H1 (cell line): ENCODE measurements at regions not wholly inside any gene's neighbourhood (a gene's known extent, or its start where the extent isn't known, plus 50 kb on each side); places are given as distances from the start of the nearest gene placed in this dataset.
"Not testable (repeated sequence)": the region's sequence is repeated elsewhere in the genome, so short reads cannot be mapped to it uniquely, and the experiment has no call there.

Experiments
- CTCF ChIA-PET: fragments of 300-600 bp; sonication (Branson Sonifier 250); formaldehyde crosslinking; loops from one replicate; lab custom pipeline; 2021; ENCODE audit not compliant: partially characterized antibody; lab: Charles Lee
- POLR2A ChIA-PET: fragments of 300-600 bp; sonication (Branson Sonifier 250); formaldehyde crosslinking; loops from one replicate; lab custom pipeline; 2021; ENCODE audit warnings: inconsistent platforms; ENCODE audit not compliant: partially characterized antibody; lab: Charles Lee
- DNase-seq, 2 experiments: peaks; one replicate each; pipeline versions ENCODE4 v3.0.0 to v3.0.0-alpha.2; 2010 to 2022; ENCODE audit warnings: low spot score in 2 of 2, low read depth in 1 of 2, mixed read lengths in 1 of 2
- FAIRE-seq: peaks from 2 replicates; lab custom pipeline; 2011; peaks lifted over from hg19 to GRCh38; lab: Jason Lieb, UNC
- H2AFZ ChIP-seq: 2 replicates; pipeline ENCODE4 v1.8.1; 2012; ENCODE audit warnings: low read length, inconsistent platforms
- H2AK5ac ChIP-seq: 2 replicates; pipeline ENCODE4 v1.6.1; 2013; ENCODE audit warnings: low read depth, low read length
- H2BK120ac ChIP-seq: replicated peaks from 2 replicates; pipeline ENCODE3; 2013; ENCODE audit warnings: low read depth, low read length, inconsistent platforms
- H2BK12ac ChIP-seq: 2 replicates; pipeline ENCODE4 v1.6.1; 2013; ENCODE audit warnings: low read depth, low read length
- H2BK15ac ChIP-seq: 2 replicates; pipeline ENCODE4 v1.6.1; 2013; ENCODE audit warnings: low read length
- H2BK20ac ChIP-seq: 2 replicates; pipeline ENCODE4 v1.6.1; 2013; ENCODE audit warnings: low read length
- H2BK5ac ChIP-seq: 2 replicates; pipeline ENCODE4 v1.6.1; 2013; ENCODE audit warnings: low read depth, low read length
- H3K14ac ChIP-seq: 2 replicates; pipeline ENCODE4 v1.6.1; 2013; ENCODE audit warnings: inconsistent platforms; ENCODE audit not compliant: insufficient read length
- H3K18ac ChIP-seq: 2 replicates; pipeline ENCODE4 v1.6.1; 2013; ENCODE audit warnings: low read length; ENCODE audit errors: extremely low read depth
- H3K23ac ChIP-seq: 2 replicates; pipeline ENCODE4 v1.6.1; 2013; ENCODE audit warnings: inconsistent platforms; ENCODE audit not compliant: insufficient read length
- H3K23me2 ChIP-seq: 2 replicates; pipeline ENCODE4 v1.6.1; 2013; ENCODE audit warnings: low read depth, low read length
- H3K27ac ChIP-seq: 2 replicates; pipeline ENCODE4 v1.6.1; 2011; ENCODE audit warnings: low read depth, low read length, inconsistent platforms
- H3K27me3 ChIP-seq, 4 experiments: replicated peaks in 1 of 4; 1 replicate in 1 of 4; 2 replicates in 3 of 4; pipeline versions ENCODE4 v1.6.1 to v1.8.1; 2011 to 2013; ENCODE audit warnings: low read length in 3 of 4, mild to moderate bottlenecking in 3 of 4, inconsistent platforms in 2 of 4, mixed read lengths in 2 of 4, moderate library complexity in 1 of 4; ENCODE audit not compliant: control insufficient read depth in 3 of 4, insufficient read depth in 3 of 4; ENCODE audit errors: extremely low read depth in 1 of 4
- H3K36me3 ChIP-seq, 4 experiments: 2 replicates each; pipeline versions ENCODE4 v1.6.1 to v1.8.1; 2011 to 2013; ENCODE audit warnings: mild to moderate bottlenecking in 4 of 4, low read length in 3 of 4, moderate library complexity in 2 of 4, control low read depth in 1 of 4, inconsistent platforms in 1 of 4; ENCODE audit not compliant: insufficient read depth in 4 of 4, control insufficient read depth in 2 of 4
- H3K4ac ChIP-seq: replicated peaks from 2 replicates; pipeline ENCODE3; 2013; ENCODE audit warnings: low read length, low read depth, mixed read lengths, inconsistent platforms; ENCODE audit not compliant: insufficient read length
- H3K4me1 ChIP-seq, 4 experiments: replicated peaks in 1 of 4; 1 replicate in 1 of 4; 2 replicates in 3 of 4; pipeline versions ENCODE4 v1.6.1 to v1.8.1; 2011 to 2013; ENCODE audit warnings: low read length in 3 of 4, inconsistent platforms in 2 of 4, mixed read lengths in 1 of 4; ENCODE audit not compliant: insufficient read depth in 4 of 4, control insufficient read depth in 3 of 4
- H3K4me2 ChIP-seq, 2 experiments: 2 replicates each; pipeline versions ENCODE4 v1.6.1 to v1.8.1; 2011 to 2013; ENCODE audit warnings: low read depth in 2 of 2, low read length in 2 of 2, control low read depth in 1 of 2, inconsistent platforms in 1 of 2, mild to moderate bottlenecking in 1 of 2; ENCODE audit not compliant: insufficient read depth in 1 of 2
- H3K4me3 ChIP-seq, 4 experiments: fragments of 200-600, 300-600 bp in 1 of 4; sonication (generic), shearing (Covaris generic), sonication (Bioruptor Twin) in 1 of 4; 2 replicates each; pipeline versions ENCODE4 v1.5.1 to v1.8.1; 2011 to 2016; ENCODE audit warnings: low read length in 4 of 4, low read depth in 3 of 4, control low read depth in 2 of 4, inconsistent platforms in 2 of 4, mild to moderate bottlenecking in 2 of 4, mixed read lengths in 1 of 4, moderate library complexity in 1 of 4; ENCODE audit not compliant: insufficient read depth in 2 of 4; ENCODE audit errors: extremely low read depth in 1 of 4
- H3K56ac ChIP-seq: replicated peaks from 2 replicates; pipeline ENCODE3; 2013; ENCODE audit warnings: low read depth, mild to moderate bottlenecking, mixed read lengths, low read length, inconsistent platforms; ENCODE audit not compliant: insufficient read length
- H3K79me1 ChIP-seq: 2 replicates; pipeline ENCODE4 v1.6.1; 2013; ENCODE audit warnings: low read depth, low read length, control low read depth
- H3K79me2 ChIP-seq, 2 experiments: 2 replicates each; pipeline versions ENCODE4 v1.6.1 to v1.8.1; 2012 to 2013; ENCODE audit warnings: low read length in 2 of 2, mild to moderate bottlenecking in 2 of 2, inconsistent platforms in 1 of 2; ENCODE audit not compliant: insufficient read depth in 2 of 2, control insufficient read depth in 1 of 2
- H3K9ac ChIP-seq, 4 experiments: replicated peaks in 1 of 4; 1 replicate in 1 of 4; 2 replicates in 3 of 4; pipeline versions ENCODE4 v1.6.1 to v1.8.1; 2011 to 2013; ENCODE audit warnings: low read depth in 3 of 4, low read length in 3 of 4, control low read depth in 2 of 4, mild to moderate bottlenecking in 2 of 4, moderate library complexity in 2 of 4, inconsistent platforms in 1 of 4; ENCODE audit errors: extremely low read depth in 1 of 4
- H3K9me3 ChIP-seq, 2 experiments: 2 replicates each; pipeline versions ENCODE4 v1.6.1 to v1.8.1; 2012 to 2013; ENCODE audit warnings: mild to moderate bottlenecking in 2 of 2, moderate library complexity in 2 of 2, control low read depth in 1 of 2, inconsistent platforms in 1 of 2, low read depth in 1 of 2, low read length in 1 of 2, mixed read lengths in 1 of 2; ENCODE audit not compliant: insufficient read depth in 2 of 2
- H4K20me1 ChIP-seq, 2 experiments: replicated peaks in 1 of 2; 2 replicates each; pipeline versions ENCODE3 to v1.8.1; 2011 to 2013; ENCODE audit warnings: inconsistent platforms in 2 of 2, low read length in 2 of 2, mild to moderate bottlenecking in 1 of 2; ENCODE audit not compliant: insufficient read depth in 2 of 2, control insufficient read depth in 1 of 2
- H4K5ac ChIP-seq: 2 replicates; pipeline ENCODE4 v1.6.1; 2013; ENCODE audit warnings: low read length, low read depth, mixed read lengths, inconsistent platforms; ENCODE audit not compliant: insufficient read length
- H4K8ac ChIP-seq: 2 replicates; pipeline ENCODE4 v1.8.0; 2013; ENCODE audit warnings: mild to moderate bottlenecking, moderate library complexity, low read length, inconsistent platforms; ENCODE audit not compliant: insufficient read depth; ENCODE audit errors: extremely low read depth
- H4K91ac ChIP-seq: replicated peaks from 2 replicates; pipeline ENCODE3; 2013; ENCODE audit warnings: low read length, mixed read lengths, inconsistent platforms; ENCODE audit not compliant: insufficient read length
- WGBS, 2 experiments: shearing (Covaris generic) in 1 of 2; methylation state at CpG; one replicate each; pipeline versions ENCODE4 v1.1.6 to v1.1.7; 2013 to 2015; ENCODE audit warnings: low lambda C conversion rate in 2 of 2, mixed read lengths in 2 of 2, inconsistent platforms in 1 of 2, low coverage in 1 of 2, missing lambda C conversion rate in 1 of 2; ENCODE audit not compliant: insufficient replicate concordance in 2 of 2, insufficient coverage in 1 of 2, insufficient read length in 1 of 2; ENCODE audit errors: extremely low coverage in 1 of 2, missing lambda C conversion rate in 1 of 2; 5-methylcytosine and 5-hydroxymethylcytosine counted together

- H2BK12ac ChIP-seq, H3K27ac ChIP-seq, H2BK20ac ChIP-seq, H3K4me3 ChIP-seq, DNase-seq, CTCF ChIA-PET, H2AK5ac ChIP-seq, H3K23me2 ChIP-seq, H4K8ac ChIP-seq, H2BK15ac ChIP-seq, H2BK5ac ChIP-seq, H2AFZ ChIP-seq, H3K23ac ChIP-seq, H3K4ac ChIP-seq, H3K79me2 ChIP-seq, H4K91ac ChIP-seq, H3K27me3 ChIP-seq, H2BK120ac ChIP-seq, H3K14ac ChIP-seq, H4K20me1 ChIP-seq, H3K4me1 ChIP-seq, H3K4me2 ChIP-seq, H3K18ac ChIP-seq, POLR2A ChIA-PET, H4K5ac ChIP-seq, H3K36me3 ChIP-seq, H3K79me1 ChIP-seq, H3K9ac ChIP-seq, H3K56ac ChIP-seq, FAIRE-seq: not testable (repeated sequence)
- peaks cover 0 to 60% of the 10 kb centered on the region in 2 experiments; a peak in 2 of 4 replicates for H3K9me3 ChIP-seq
- WGBS, 2 experiments = 96% methylated on average over 4 of the region's 18 CpGs; no CpG with 5 or more reads in 1 of the 2 experiments
Observed at GRCh38 chr9:65402206-65402870, 117.3 kb upstream of the FOXD4L5 start.

DNA sequence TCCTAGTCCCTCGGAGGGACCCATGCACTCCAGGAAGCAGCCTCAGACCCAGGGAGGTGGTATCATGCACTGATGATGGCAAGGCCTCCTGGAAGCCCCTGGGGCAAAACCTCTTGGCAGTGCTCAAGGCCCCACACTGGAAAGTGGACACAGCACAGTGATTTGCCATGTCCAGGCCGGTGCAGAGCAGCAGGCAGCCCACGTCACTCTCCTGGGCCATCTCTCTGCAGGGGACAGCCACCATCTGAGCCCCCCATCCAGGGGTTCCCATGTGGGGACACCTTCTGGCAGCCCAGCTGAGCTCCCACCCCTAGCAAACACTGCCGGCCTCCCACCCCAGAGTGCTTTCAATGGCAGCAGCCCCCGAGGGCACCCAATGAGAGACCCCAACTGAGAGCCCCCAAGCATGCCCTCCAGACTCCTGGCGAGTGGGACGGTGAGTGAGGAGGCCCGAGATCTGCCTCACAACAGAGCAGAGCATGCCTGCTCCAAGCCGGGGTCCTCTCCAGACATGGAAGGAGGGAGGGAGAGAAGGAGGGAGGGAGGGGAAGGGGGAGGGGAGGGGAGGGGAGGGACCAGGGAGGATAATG is 116.5 kb upstream of the FOXD4L5 start:
- H3K79me2 ChIP-seq, H3K79me1 ChIP-seq, H4K20me1 ChIP-seq, H3K4me3 ChIP-seq, FAIRE-seq, DNase-seq, H3K4me2 ChIP-seq, H2AFZ ChIP-seq, H3K36me3 ChIP-seq, H2BK120ac ChIP-seq, H2AK5ac ChIP-seq, H2BK12ac ChIP-seq, H3K4ac ChIP-seq, H3K18ac ChIP-seq, H3K14ac ChIP-seq, H3K4me1 ChIP-seq, H2BK15ac ChIP-seq, H3K9ac ChIP-seq, H3K23ac ChIP-seq, H4K8ac ChIP-seq, H3K27me3 ChIP-seq, H2BK5ac ChIP-seq, POLR2A ChIA-PET, H3K23me2 ChIP-seq, H3K27ac ChIP-seq, CTCF ChIA-PET, H4K5ac ChIP-seq, H2BK20ac ChIP-seq, H4K91ac ChIP-seq, H3K56ac ChIP-seq: not testable (repeated sequence)
- no CpG with 5 or more reads among the region's 9 CpGs for WGBS, 2 experiments
- H3K9me3 ChIP-seq = peaks cover 0 to 61% of the 10 kb centered on the region in 2 experiments; a peak in 2 of 4 replicates
